ENCODE measurements at regions not wholly inside any gene's neighbourhood (a gene's known extent, or its start where the extent isn't known, plus 50 kb on each side); places are given as distances from the start of the nearest gene placed in this dataset.
"Not testable (repeated sequence)": the region's sequence is repeated elsewhere in the genome, so short reads cannot be mapped to it uniquely, and the experiment has no call there.

GRCh38 chr16:82287937-82288336 lies 117.9 kb upstream of the MPHOSPH6 start:
- Mint-ChIP-seq H3K9me3 (no peaks in the 10 kb centered on the region), H3K4me3 (no peak overlapping the region), H3K27ac (no peak overlapping the region), H3K4me1 (peaks cover 2% of the 10 kb centered on the region), H3K27me3 (no peaks in the 10 kb centered on the region), H3K36me3 (no peaks in the 10 kb centered on the region)
- no peak for ATAC-seq

DNA sequence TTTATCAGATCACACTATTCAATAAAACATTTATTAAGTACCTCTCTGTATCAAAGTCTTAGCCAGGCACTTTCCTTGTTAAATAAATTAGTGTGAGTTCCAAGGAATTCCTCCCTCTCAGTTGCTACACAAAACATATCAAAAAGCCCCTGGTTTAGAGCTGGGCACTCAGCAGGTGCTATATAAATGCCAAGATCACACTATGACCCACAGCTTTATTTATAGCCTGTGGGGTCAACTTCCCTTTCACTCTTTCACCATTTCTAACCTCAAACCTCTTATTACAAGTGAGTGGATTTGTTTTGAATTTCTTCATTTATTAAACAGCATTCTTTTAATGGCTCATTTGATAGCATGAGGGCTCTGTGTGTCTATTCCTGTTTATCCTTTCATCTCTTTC lies 112.6 kb upstream of the MPHOSPH6 start:
- Mint-ChIP-seq H3K4me1 (peaks cover 11% of the 10 kb centered on the region), H3K4me3 (no peak overlapping the region), H3K27me3 (no peaks in the 10 kb centered on the region), H3K36me3 (no peaks in the 10 kb centered on the region), H3K27ac (no peak overlapping the region), H3K9me3 (no peaks in the 10 kb centered on the region)
- ATAC-seq: no peak

GRCh38 chr16:82281544-82281943 lies 111.5 kb upstream of the MPHOSPH6 start:
- H3K4me3 Mint-ChIP-seq: no peak overlapping the region
- H3K27ac Mint-ChIP-seq: no peak overlapping the region
- H3K9me3 Mint-ChIP-seq: no peaks in the 10 kb centered on the region
- no peak for ATAC-seq
- H3K4me1 Mint-ChIP-seq: peaks cover 11% of the 10 kb centered on the region
- no peaks in the 10 kb centered on the region for H3K27me3 Mint-ChIP-seq
- no peaks in the 10 kb centered on the region for H3K36me3 Mint-ChIP-seq

DNA sequence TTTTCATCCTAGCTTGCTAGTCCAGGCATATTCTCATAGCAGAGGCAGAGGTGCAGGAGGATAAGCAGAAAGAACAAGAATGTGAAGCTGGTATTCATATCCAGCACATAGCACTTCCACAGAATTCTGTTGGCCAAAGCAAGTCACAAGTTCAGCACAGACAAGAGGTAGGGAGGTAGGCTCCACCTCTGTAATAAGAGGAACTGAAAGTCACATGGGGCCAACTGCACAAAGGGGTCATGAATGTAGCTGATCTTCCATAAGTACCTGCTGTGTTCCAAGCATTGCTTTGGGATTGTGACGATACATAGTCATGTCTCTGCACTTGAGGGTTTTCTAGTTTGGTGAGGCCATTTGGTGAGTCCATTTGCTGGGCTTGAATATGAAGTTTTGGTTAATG lies 110.8 kb upstream of the MPHOSPH6 start:
- peaks cover 11% of the 10 kb centered on the region for H3K4me1 Mint-ChIP-seq
- H3K27me3 Mint-ChIP-seq: no peaks in the 10 kb centered on the region
- H3K36me3 Mint-ChIP-seq: no peaks in the 10 kb centered on the region
- H3K4me3 Mint-ChIP-seq: no peak overlapping the region
- no peak overlapping the region for H3K27ac Mint-ChIP-seq
- H3K9me3 Mint-ChIP-seq: no peaks in the 10 kb centered on the region
- ATAC-seq: peak; percentile 55

- ATAC-seq, H3K9me3 Mint-ChIP-seq, H3K27ac Mint-ChIP-seq, H3K4me3 Mint-ChIP-seq, H3K4me1 Mint-ChIP-seq, H3K36me3 Mint-ChIP-seq: not testable (repeated sequence)
- H3K27me3 Mint-ChIP-seq: peaks cover 27% of the 10 kb centered on the region
Measured at GRCh38 chr16:82275349-82275748, 105.3 kb upstream of the MPHOSPH6 start.

DNA sequence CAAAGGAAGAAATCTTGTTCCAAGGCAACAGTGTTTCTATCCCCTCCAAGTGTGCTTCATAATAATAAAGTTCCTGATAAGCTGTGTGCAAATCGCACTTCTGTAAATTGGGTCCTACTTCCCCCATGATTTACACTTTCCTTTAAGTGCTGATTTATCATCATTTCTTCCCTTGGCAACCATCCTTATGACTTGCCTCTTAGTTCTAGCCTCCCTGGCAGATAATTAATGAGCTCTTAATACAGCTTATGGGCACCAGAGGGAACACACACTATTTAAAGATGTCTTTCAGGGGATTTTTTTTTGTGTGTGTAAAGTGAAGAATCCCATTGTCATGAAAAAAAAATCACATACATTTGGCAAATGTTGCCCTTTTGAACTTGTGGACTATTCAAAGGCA lies 101.6 kb upstream of the MPHOSPH6 start:
- Mint-ChIP-seq H3K4me1 (no peaks in the 10 kb centered on the region), H3K4me3 (no peak overlapping the region), H3K27ac (no peak overlapping the region), H3K9me3 (peaks cover 5% of the 10 kb centered on the region), H3K36me3 (no peaks in the 10 kb centered on the region), H3K27me3 (peaks cover 27% of the 10 kb centered on the region)
- ATAC-seq: no peak

DNA sequence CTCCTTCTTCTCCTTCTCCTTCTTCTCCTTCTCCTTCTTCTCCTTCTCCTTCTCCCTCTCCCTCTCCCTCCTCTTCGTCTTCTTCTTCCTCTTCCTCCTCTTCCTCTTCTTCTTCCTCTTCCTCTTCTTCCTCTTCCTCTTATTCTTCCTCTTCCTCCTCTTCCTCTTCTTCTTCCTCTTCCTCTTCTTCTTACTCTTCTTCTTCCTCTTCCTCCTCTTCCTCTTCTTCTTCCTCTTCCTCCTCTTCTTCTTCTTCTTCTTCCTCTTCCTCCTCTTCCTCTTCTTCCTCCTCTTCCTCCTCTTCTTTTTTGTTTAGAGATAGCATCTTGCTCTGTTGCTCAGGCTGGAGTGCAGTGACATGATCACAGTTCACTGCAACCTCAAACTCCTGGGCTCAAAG lies 97.7 kb upstream of the MPHOSPH6 start:
- not testable (repeated sequence) for H3K4me3 Mint-ChIP-seq, H3K4me1 Mint-ChIP-seq, H3K27ac Mint-ChIP-seq, ATAC-seq, H3K36me3 Mint-ChIP-seq, H3K9me3 Mint-ChIP-seq
- H3K27me3 Mint-ChIP-seq: peaks cover 40% of the 10 kb centered on the region

DNA sequence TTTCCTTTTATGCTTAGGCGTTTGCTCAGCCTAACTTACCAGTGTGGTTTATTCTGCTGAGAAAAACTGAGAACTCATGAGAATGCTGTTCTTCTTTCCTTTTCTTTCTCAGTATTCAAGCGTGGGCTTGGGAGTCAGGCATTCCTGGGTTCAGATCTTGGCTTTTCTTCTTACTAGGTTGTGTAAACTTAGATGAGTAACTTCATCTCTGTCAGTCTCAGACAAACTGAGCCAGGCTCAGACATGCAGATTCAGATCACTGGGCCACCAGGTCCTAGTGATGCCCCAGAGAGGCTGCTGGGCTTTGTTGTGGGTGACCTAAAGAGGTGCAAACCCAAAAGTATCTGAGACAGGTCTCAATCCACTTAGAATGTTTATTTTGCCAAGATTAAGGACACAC lies 95.8 kb upstream of the MPHOSPH6 start:
- peaks cover 5% of the 10 kb centered on the region for H3K9me3 Mint-ChIP-seq
- H3K4me1 Mint-ChIP-seq: no peaks in the 10 kb centered on the region
- no peak overlapping the region for H3K4me3 Mint-ChIP-seq
- H3K36me3 Mint-ChIP-seq: no peaks in the 10 kb centered on the region
- H3K27me3 Mint-ChIP-seq: peaks cover 28% of the 10 kb centered on the region
- H3K27ac Mint-ChIP-seq: no peak overlapping the region
- no peak for ATAC-seq

DNA sequence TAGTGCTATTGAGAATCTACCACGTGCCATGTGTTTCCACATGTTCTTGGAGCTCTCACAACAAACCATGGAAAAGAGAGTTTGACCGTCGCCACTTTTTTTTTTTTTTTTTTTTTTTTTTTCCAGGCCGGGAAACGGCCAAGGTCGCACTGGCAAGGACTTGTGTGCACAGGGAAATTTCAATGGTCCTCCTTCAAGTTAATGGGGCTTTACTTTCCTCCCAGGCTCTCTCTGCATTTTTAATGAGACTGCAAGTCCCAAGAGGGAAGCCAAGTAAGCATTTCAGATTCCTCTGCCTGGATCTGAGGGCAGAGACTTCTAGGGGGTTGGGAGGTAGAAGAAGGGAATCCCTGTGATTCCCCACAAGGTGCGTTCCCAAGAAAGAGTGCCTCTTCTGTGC lies 94.7 kb upstream of the MPHOSPH6 start:
- peaks cover 10% of the 10 kb centered on the region for H3K9me3 Mint-ChIP-seq
- no peak overlapping the region for H3K4me3 Mint-ChIP-seq
- no peak overlapping the region for H3K27ac Mint-ChIP-seq
- H3K36me3 Mint-ChIP-seq: no peaks in the 10 kb centered on the region
- peaks cover 28% of the 10 kb centered on the region for H3K27me3 Mint-ChIP-seq
- H3K4me1 Mint-ChIP-seq: no peaks in the 10 kb centered on the region
- ATAC-seq: no peak

- peaks cover 28% of the 10 kb centered on the region for H3K27me3 Mint-ChIP-seq
- H3K4me3 Mint-ChIP-seq: no peak overlapping the region
- H3K9me3 Mint-ChIP-seq: peaks cover 11% of the 10 kb centered on the region
- H3K4me1 Mint-ChIP-seq: no peaks in the 10 kb centered on the region
- ATAC-seq: peak; percentile 64
- no peak overlapping the region for H3K27ac Mint-ChIP-seq
- H3K36me3 Mint-ChIP-seq: no peaks in the 10 kb centered on the region
Measured at GRCh38 chr16:82263521-82264143, 93.6 kb upstream of the MPHOSPH6 start.

GRCh38 chr16:82262244-82262643 lies 92.2 kb upstream of the MPHOSPH6 start:
- Mint-ChIP-seq H3K27ac (no peak overlapping the region), H3K27me3 (peaks cover 31% of the 10 kb centered on the region), H3K4me3 (no peak overlapping the region), H3K4me1 (no peaks in the 10 kb centered on the region), H3K9me3 (peaks cover 6% of the 10 kb centered on the region), H3K36me3 (no peaks in the 10 kb centered on the region)
- ATAC-seq: no peak

DNA sequence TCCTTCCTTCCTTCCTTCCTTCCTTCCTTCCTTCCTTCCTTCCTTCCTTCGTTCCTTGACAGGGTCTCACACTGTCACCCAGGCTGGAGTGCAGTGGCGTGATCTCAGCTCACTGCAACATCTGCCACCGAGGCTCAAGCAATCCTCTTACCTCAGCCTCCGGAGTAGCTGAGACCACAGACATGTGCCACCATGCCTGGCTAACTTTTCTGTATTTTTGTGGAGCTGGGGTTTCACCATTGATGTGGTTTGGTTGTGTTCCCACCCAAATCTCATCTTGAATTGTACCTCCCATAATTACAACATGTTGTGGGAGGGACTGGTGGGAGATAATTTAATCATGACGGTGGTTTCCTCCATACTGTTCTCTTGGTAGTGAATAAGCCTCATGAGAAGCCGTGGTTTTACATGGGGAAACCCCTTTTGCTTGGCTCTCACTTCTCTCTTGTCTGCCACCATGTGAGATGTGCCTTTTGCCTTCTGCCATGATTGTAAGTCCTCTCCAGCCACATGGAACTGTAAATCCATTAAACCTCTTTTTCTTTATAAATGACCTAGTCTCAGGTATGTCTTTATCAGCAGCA lies 90.3 kb upstream of the MPHOSPH6 start:
- Mint-ChIP-seq H3K4me3 (no peak overlapping the region), H3K4me1 (no peaks in the 10 kb centered on the region)
- ATAC-seq: no peak

GRCh38 chr16:82259731-82260130 lies 89.7 kb upstream of the MPHOSPH6 start:
- Mint-ChIP-seq H3K4me1 (no peaks in the 10 kb centered on the region), H3K9me3 (peaks cover 6% of the 10 kb centered on the region), H3K27ac (no peak overlapping the region), H3K4me3 (no peak overlapping the region), H3K27me3 (peaks cover 23% of the 10 kb centered on the region), H3K36me3 (no peaks in the 10 kb centered on the region)
- no peak for ATAC-seq

More for the DNA sequence above, 90.3 kb upstream of the MPHOSPH6 start:
- Mint-ChIP-seq H3K36me3 (no peaks in the 10 kb centered on the region), H3K9me3 (peaks cover 6% of the 10 kb centered on the region), H3K27me3 (peaks cover 26% of the 10 kb centered on the region), H3K27ac (no peak overlapping the region)

GRCh38 chr16:82257990-82258389 lies 88.0 kb upstream of the MPHOSPH6 start:
- Mint-ChIP-seq H3K27ac (no peak overlapping the region), H3K9me3 (peaks cover 6% of the 10 kb centered on the region), H3K36me3 (no peaks in the 10 kb centered on the region), H3K4me1 (no peaks in the 10 kb centered on the region), H3K4me3 (no peak overlapping the region), H3K27me3 (peaks cover 13% of the 10 kb centered on the region)
- ATAC-seq: no peak

DNA sequence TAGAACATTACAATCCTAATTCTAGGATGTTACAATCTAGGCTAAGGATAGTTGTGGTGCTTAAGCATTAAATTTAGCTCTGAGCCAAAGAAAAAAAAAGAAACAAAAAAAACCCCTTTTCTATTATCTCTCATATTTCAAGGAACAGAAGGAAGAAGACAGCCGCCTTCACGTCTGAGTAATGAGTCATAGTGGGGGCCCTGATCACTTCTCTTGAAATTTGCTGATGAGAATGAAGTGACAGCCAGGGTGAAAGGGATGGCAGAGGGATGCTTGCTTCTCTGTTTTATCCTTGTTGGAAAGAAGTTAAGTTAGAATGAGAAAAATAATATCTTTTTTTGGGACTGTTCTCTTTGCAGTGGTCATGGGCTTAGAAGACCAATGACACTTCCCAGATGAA lies 82.6 kb upstream of the MPHOSPH6 start:
- no peak overlapping the region for H3K27ac Mint-ChIP-seq
- peaks cover 13% of the 10 kb centered on the region for H3K27me3 Mint-ChIP-seq
- no peaks in the 10 kb centered on the region for H3K9me3 Mint-ChIP-seq
- ATAC-seq: no peak
- H3K4me1 Mint-ChIP-seq: no peaks in the 10 kb centered on the region
- no peak overlapping the region for H3K4me3 Mint-ChIP-seq
- H3K36me3 Mint-ChIP-seq: no peaks in the 10 kb centered on the region

DNA sequence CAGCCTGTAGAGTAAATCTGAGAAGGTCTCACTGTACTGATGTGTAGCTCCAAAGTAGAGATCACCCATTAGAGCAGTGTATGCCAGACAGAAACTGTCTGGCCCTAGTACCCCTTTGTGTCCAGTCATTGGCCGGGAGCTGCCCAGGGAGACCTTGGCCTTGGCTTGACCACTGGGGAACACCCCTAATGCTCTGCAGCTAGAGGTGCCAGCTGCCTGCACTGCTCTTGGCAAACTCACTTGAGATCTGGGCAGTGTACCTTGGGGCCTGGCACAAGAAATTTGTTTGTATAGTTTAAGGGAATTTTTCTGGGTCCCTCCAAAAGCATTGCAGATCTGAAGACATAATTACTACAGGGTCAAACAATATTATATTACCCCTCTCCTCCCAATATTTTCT lies 78.7 kb upstream of the MPHOSPH6 start:
- Mint-ChIP-seq H3K36me3 (no peaks in the 10 kb centered on the region), H3K4me1 (no peaks in the 10 kb centered on the region), H3K9me3 (peaks cover 6% of the 10 kb centered on the region), H3K27ac (no peak overlapping the region), H3K4me3 (no peak overlapping the region), H3K27me3 (peaks cover under 1% of the 10 kb centered on the region)
- no peak for ATAC-seq
